ENCODE measurements at regions not wholly inside any gene's neighbourhood (a gene's known extent, or its start where the extent isn't known, plus 50 kb on each side); places are given as distances from the start of the nearest gene placed in this dataset.

GRCh38 chr7:118109607-118110006 is 74.4 kb upstream of the LSM8 start:
- no peak overlapping the region for H2BK120ac ChIP-seq (ENCODE audit: low read depth, low read length)
- no peak overlapping the region for H3K23ac ChIP-seq (ENCODE audit: low read depth, low read length)
- TF ChIP-seq SMC3 (IDR thresholded peaks at IDR 0.05; ENCODE audit: low read depth, low read length), result no peak
- TF ChIP-seq MAZ (IDR thresholded peaks at IDR 0.05; ENCODE audit: borderline replicate concordance, low read depth, low read length), result no peak
- TF ChIP-seq CHD1 (IDR thresholded peaks at IDR 0.05; ENCODE audit: low read depth, low read length), result no peak
- no peak for TF ChIP-seq BHLHE40 (IDR thresholded peaks at IDR 0.05; ENCODE audit: low read depth, low read length)
- TF ChIP-seq ELK1 (IDR thresholded peaks at IDR 0.05; ENCODE audit: borderline replicate concordance, low read depth, low read length), result no peak
- no peak for TF ChIP-seq RAD21 (IDR thresholded peaks at IDR 0.05; ENCODE audit: low read length)
- TF ChIP-seq NFE2L2 (IDR thresholded peaks at IDR 0.05; ENCODE audit: low read depth, low read length), result no peak
- H3K36me3 ChIP-seq (ENCODE audit: control insufficient read depth, insufficient read depth, low read length), result no peaks in the 10 kb centered on the region
- no peaks in the 10 kb centered on the region for H4K20me1 ChIP-seq (ENCODE audit: insufficient read depth, low read length)
- no peak overlapping the region for H2AK9ac ChIP-seq (replicated peaks; ENCODE audit: low read depth, low read length, poor library complexity)
- H3K27me3 ChIP-seq (ENCODE audit: control insufficient read depth, insufficient read depth, low read length), result no peaks in the 10 kb centered on the region
- no peak overlapping the region for H3K56ac ChIP-seq (ENCODE audit: extremely low read depth, insufficient read depth, low read length)
- H3K4me2 ChIP-seq (ENCODE audit: low read depth, low read length), result no peak overlapping the region
- H3K4me1 ChIP-seq (ENCODE audit: control insufficient read depth, insufficient read depth, low read length), result no peaks in the 10 kb centered on the region
- H3K9me1 ChIP-seq (ENCODE audit: insufficient read depth, low read length), result no peaks in the 10 kb centered on the region
- H4K91ac ChIP-seq (ENCODE audit: insufficient read depth, low read depth, low read length), result no peak overlapping the region
- BruUV-seq (replicated peaks), result no TSS peak
- dilution Hi-C loops (cut with HindIII; ENCODE audit: low sequenced_read_pairs, unreplicated experiment) (no loop called here), in situ Hi-C loops (cut with MboI; ENCODE audit: low sequenced_read_pairs) (no loop called here), intact Hi-C loops (cut with micrococcal nuclease) (loop anchor here (5.0 kb wide), 1 partner anchor 53 kb away; no protein-coding TSS in a partner anchor)
- no peak overlapping the region for H2AK5ac ChIP-seq (ENCODE audit: low read depth, low read length)
- no peak overlapping the region for H2BK20ac ChIP-seq (ENCODE audit: low read depth, low read length)
- H4K5ac ChIP-seq (ENCODE audit: low read depth, low read length), result no peak overlapping the region
- H3K79me1 ChIP-seq (ENCODE audit: low read depth in 1 of 2, low read length in 2 of 2), result no peaks in the 10 kb centered on the region
- H3K18ac ChIP-seq (ENCODE audit: low read depth, low read length), result no peak overlapping the region
- no peak overlapping the region for H2BK5ac ChIP-seq (ENCODE audit: low read depth, low read length, poor library complexity, severe bottlenecking)
- no peak overlapping the region for H3K4me3 ChIP-seq (ENCODE audit: insufficient read depth, low read depth, low read length)
- H3K9ac ChIP-seq (ENCODE audit: low read depth, low read length), result no peak overlapping the region
- no peaks in the 10 kb centered on the region for H3K9me3 ChIP-seq (ENCODE audit: control insufficient read depth, insufficient read depth, low read length)
- no peak overlapping the region for H2BK15ac ChIP-seq (ENCODE audit: low read depth, low read length)
- DNase-seq (no peak), ATAC-seq (ENCODE audit: low read depth) (no peak)
- H3K4ac ChIP-seq (ENCODE audit: low read depth, low read length), result no peak overlapping the region
- CTCF ChIA-PET, result no interaction called here
- POLR2A ChIA-PET (ENCODE audit: unreplicated experiment), result no interaction called here
- H2AFZ ChIP-seq (replicated peaks; ENCODE audit: low read length, poor library complexity), result no peak overlapping the region
- H4K8ac ChIP-seq (ENCODE audit: low read depth in 2 of 2, low read length in 2 of 2), result no peak overlapping the region
- WGBS, 2 experiments (ENCODE audit: extremely low coverage in 2 of 2, insufficient read length in 1 of 2), result no CpG with 5 or more reads among the region's 2 CpGs
- no peak overlapping the region for H3K27ac ChIP-seq (ENCODE audit: insufficient read depth, low read length)
- no peak overlapping the region for H3K14ac ChIP-seq (replicated peaks; ENCODE audit: low read depth, low read length)

Measured in IMR-90 (cell line).